ENCODE measurements at regions not wholly inside any gene's neighbourhood (a gene's known extent, or its start where the extent isn't known, plus 50 kb on each side); places are given as distances from the start of the nearest gene placed in this dataset.

GRCh38 chr11:129324533-129325175 lies 51.0 kb upstream of the BARX2 start:
- peak; percentile 48 for DNase-seq (ENCODE audit: low spot score)

GRCh38 chr11:129323896-129324502 lies 51.6 kb upstream of the BARX2 start:
- DNase-seq (ENCODE audit: low spot score), result no peak

GRCh38 chr11:129322941-129323340 lies 52.7 kb upstream of the BARX2 start:
- no peak for DNase-seq (ENCODE audit: low spot score)

- no peak for DNase-seq (ENCODE audit: low spot score)
These were observed 54.6 kb upstream of the BARX2 start for GRCh38 chr11:129321076-129321475.

GRCh38 chr11:129320494-129320893 lies 55.2 kb upstream of the BARX2 start:
- DNase-seq (ENCODE audit: low spot score), result no peak

- DNase-seq (ENCODE audit: low spot score), result no peak
These were observed 55.9 kb upstream of the BARX2 start for GRCh38 chr11:129319751-129320150.

GRCh38 chr11:129319201-129319600 lies 56.4 kb upstream of the BARX2 start:
- DNase-seq (ENCODE audit: low spot score), result no peak

- no peak for DNase-seq (ENCODE audit: low spot score)
These were observed 58.1 kb upstream of the BARX2 start for GRCh38 chr11:129317571-129317970.

- DNase-seq (ENCODE audit: low spot score), result no peak
These were observed 58.9 kb upstream of the BARX2 start for GRCh38 chr11:129316781-129317180.

GRCh38 chr11:129315781-129316579 lies 59.7 kb upstream of the BARX2 start:
- DNase-seq (ENCODE audit: low spot score), result no peak

GRCh38 chr11:129314371-129314770 lies 61.3 kb upstream of the BARX2 start:
- DNase-seq (ENCODE audit: low spot score), result no peak

GRCh38 chr11:129313541-129314297 lies 61.9 kb upstream of the BARX2 start:
- no peak for DNase-seq (ENCODE audit: low spot score)

- no peak for DNase-seq (ENCODE audit: low spot score)
These were observed 62.7 kb upstream of the BARX2 start for GRCh38 chr11:129312730-129313503.

GRCh38 chr11:129308241-129308865 lies 67.3 kb upstream of the BARX2 start:
- no peak for DNase-seq (ENCODE audit: low spot score)

- no peak for DNase-seq (ENCODE audit: low spot score)
These were observed 68.5 kb upstream of the BARX2 start for GRCh38 chr11:129307162-129307561.

GRCh38 chr11:129302386-129303101 lies 73.1 kb upstream of the BARX2 start:
- no peak for DNase-seq (ENCODE audit: low spot score)

GRCh38 chr11:129300099-129300498 lies 75.5 kb upstream of the BARX2 start:
- no peak for DNase-seq (ENCODE audit: low spot score)

GRCh38 chr11:129298988-129299387 lies 76.7 kb upstream of the BARX2 start:
- DNase-seq (ENCODE audit: low spot score), result no peak

- no peak for DNase-seq (ENCODE audit: low spot score)
These were observed 79.9 kb upstream of the BARX2 start for GRCh38 chr11:129295746-129296145.

GRCh38 chr11:129292771-129293170 lies 82.9 kb upstream of the BARX2 start:
- DNase-seq (ENCODE audit: low spot score), result no peak

- no peak for DNase-seq (ENCODE audit: low spot score)
These were observed 83.6 kb upstream of the BARX2 start for GRCh38 chr11:129292092-129292491.

All from HuH-7.5 (cell line).